Lower lobe of right lung (tissue), 2 donors: ENCODE measurements at regions not wholly inside any gene's neighbourhood (a gene's known extent, or its start where the extent isn't known, plus 50 kb on each side); places are given as distances from the start of the nearest gene placed in this dataset.

Source experiments
- ATAC-seq, 2 donors: fragments of 200-7000 bp; cut with Tn5 transposase; one replicate each; pipeline ENCODE4 v1.9.1; 2020 to 2022; ENCODE audit warnings: mild to moderate bottlenecking in 2 of 2, moderate library complexity in 2 of 2
- DNase-seq: peaks from one replicate; pipeline ENCODE4 v3.0.0-alpha.2; 2020
- H3K27ac ChIP-seq: fragments of 200-600 bp; one replicate; pipeline ENCODE4 v1.8.0; 2022
- H3K27me3 ChIP-seq: fragments of 200-600 bp; one replicate; pipeline ENCODE4 v1.8.0; 2022; ENCODE audit warnings: low read depth
- H3K36me3 ChIP-seq: fragments of 200-600 bp; one replicate; pipeline ENCODE4 v1.8.0; 2022; ENCODE audit warnings: mild to moderate bottlenecking
- H3K4me1 ChIP-seq: fragments of 200-600 bp; one replicate; pipeline ENCODE4 v1.8.0; 2022
- H3K4me3 ChIP-seq: fragments of 200-600 bp; one replicate; pipeline ENCODE4 v1.8.0; 2022; ENCODE audit warnings: mild to moderate bottlenecking
- H3K9me3 ChIP-seq: fragments of 200-600 bp; one replicate; pipeline ENCODE4 v1.8.0; 2022
- intact Hi-C: fragments of 100-400 bp; cut with DNase I; formaldehyde crosslinking; loops from one replicate; pipeline ENCODE4 v1.11.0; 2022
- TF ChIP-seq, protein P1 (sequence below): fragments of 200-600 bp; IDR thresholded peaks from one replicate; pipeline ENCODE4 v1.8.0; 2022; ENCODE audit warnings: antibody characterized with exemption, mild to moderate bottlenecking
- donor health status: DM: no; HTN: yes; CAD: no; lungs with severe emphysema.

DNA sequence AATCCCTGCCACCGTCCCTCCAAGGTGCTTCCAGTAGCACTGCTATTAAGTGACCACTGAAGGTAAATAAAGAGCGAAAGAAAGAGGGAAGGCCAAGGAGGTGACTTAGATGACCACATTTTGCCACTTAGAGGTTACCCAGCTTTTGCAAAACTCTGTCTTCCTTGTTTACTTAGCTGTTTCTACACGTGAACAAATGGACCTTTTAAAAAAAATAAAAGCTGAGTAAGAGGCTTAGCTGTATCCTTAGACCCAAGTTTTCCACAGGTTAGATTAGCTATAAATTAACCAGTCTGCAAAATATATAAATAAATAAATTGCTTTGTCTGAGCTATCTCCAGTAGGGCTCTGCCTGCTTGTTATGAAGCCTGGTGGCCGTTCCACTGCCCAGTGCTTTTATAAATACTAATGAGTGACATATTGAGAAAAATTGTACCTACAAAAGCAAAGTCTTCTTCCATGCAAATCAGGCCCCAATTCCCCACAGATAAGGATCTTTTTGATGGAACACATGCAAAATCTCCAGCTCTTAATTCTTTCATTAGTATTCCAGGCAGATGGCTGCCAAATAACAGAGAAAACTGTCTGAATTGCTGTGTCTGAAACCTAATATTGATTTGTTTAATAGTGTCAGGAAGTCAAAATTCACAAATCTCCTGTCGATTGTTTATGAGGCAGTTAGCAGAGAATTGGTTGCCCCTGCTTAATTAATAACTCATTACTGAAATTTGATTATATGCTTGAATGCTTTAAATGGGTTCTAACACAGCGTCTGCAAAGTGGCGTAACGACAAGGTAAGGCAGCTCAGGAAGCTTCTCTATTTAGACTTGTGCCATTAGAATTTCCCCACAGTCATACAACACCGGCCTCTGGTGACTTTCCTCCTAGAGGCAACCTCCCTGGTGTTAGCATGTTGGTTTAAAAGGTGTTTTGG lies 176.7 kb downstream of the EMX2 start:
- Histone ChIP-seq H3K9me3 (no peaks in the 10 kb centered on the region), H3K27me3 (peaks cover 4% of the 10 kb centered on the region), H3K27ac (no peak overlapping the region), H3K4me1 (no peaks in the 10 kb centered on the region), H3K36me3 (no peaks in the 10 kb centered on the region), H3K4me3 (no peak overlapping the region)
- TF ChIP-seq, protein P1, sequence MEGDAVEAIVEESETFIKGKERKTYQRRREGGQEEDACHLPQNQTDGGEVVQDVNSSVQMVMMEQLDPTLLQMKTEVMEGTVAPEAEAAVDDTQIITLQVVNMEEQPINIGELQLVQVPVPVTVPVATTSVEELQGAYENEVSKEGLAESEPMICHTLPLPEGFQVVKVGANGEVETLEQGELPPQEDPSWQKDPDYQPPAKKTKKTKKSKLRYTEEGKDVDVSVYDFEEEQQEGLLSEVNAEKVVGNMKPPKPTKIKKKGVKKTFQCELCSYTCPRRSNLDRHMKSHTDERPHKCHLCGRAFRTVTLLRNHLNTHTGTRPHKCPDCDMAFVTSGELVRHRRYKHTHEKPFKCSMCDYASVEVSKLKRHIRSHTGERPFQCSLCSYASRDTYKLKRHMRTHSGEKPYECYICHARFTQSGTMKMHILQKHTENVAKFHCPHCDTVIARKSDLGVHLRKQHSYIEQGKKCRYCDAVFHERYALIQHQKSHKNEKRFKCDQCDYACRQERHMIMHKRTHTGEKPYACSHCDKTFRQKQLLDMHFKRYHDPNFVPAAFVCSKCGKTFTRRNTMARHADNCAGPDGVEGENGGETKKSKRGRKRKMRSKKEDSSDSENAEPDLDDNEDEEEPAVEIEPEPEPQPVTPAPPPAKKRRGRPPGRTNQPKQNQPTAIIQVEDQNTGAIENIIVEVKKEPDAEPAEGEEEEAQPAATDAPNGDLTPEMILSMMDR, result no peak
- no peak for ATAC-seq
- DNase-seq, result no peak
- intact Hi-C loops, result no loop called here

DNA sequence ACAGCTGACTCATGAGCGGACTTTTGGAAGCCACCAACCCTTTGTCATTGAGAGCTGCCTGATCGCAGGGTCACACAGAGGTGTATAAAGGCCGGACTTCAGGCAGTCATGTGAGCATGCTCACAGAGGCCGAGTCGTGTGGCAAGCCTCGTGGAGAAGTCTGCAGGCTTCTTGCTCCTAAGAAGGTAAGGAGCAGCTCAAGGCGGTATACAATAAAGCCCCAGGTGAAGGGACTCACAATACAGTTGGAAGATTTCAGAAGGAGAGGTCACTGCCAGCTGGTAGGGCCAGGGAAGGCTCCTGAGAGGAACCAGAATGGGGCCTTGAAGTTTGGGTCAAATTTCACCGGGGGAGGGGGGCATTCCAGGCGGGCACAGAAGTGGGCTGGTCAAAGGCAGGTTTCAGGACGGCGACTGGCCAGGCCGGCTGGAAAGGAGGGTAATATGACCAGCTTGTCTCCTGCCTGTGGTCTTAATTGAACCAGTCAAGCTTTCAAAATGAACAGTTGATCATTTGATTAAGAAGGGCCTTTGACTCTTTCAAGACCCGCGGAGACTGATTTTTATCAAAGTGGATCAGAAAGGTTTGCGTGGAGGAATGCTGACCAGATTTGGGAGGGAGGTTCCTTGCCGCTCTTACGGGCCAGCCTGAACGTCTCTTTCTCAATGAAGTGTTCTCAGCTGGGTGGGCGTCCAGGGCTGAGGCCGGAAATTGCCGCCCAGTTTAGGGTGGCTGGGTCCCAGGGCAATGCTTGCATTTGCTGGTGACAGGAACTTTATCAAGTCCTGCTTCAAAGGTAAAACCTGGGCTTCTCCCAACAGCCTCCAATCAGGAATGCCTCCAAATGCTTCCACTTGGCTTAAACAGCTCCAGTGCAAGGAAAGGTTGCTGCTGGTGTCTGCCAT lies 178.6 kb downstream of the EMX2 start:
- no peak for ATAC-seq
- H3K9me3 ChIP-seq, result no peaks in the 10 kb centered on the region
- peaks cover 4% of the 10 kb centered on the region for H3K27me3 ChIP-seq
- intact Hi-C loops, result no loop called here
- DNase-seq, result no peak
- no peaks in the 10 kb centered on the region for H3K4me1 ChIP-seq
- H3K4me3 ChIP-seq, result no peak overlapping the region
- no peaks in the 10 kb centered on the region for H3K36me3 ChIP-seq
- H3K27ac ChIP-seq, result no peak overlapping the region
- TF ChIP-seq, protein P1, result no peak

DNA sequence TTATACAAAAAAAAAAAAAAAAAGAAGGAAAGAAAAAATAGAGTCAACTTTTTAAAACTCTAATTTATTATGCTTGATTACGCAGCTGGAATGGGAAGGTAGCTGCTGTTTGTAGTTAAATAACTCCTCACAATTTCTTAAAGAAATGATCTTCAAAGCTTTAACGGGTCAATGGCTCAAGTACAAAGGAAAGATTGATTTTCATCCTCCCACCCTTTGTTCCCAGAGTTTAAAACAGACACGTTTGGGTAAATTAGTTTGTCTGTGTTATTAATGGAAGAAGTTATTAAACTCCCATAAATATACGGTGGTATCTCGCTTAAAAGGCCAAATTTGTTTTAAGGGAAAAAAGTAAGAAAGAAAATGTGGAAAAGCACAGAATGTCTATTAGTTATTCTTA lies 179.3 kb downstream of the EMX2 start:
- TF ChIP-seq, protein P1, result no peak
- intact Hi-C loops, result no loop called here
- ATAC-seq (no peak), DNase-seq (no peak)
- no peaks in the 10 kb centered on the region for H3K4me1 ChIP-seq
- no peaks in the 10 kb centered on the region for H3K9me3 ChIP-seq
- H3K36me3 ChIP-seq, result no peaks in the 10 kb centered on the region
- no peak overlapping the region for H3K27ac ChIP-seq
- H3K4me3 ChIP-seq, result no peak overlapping the region
- H3K27me3 ChIP-seq, result peaks cover 4% of the 10 kb centered on the region

DNA sequence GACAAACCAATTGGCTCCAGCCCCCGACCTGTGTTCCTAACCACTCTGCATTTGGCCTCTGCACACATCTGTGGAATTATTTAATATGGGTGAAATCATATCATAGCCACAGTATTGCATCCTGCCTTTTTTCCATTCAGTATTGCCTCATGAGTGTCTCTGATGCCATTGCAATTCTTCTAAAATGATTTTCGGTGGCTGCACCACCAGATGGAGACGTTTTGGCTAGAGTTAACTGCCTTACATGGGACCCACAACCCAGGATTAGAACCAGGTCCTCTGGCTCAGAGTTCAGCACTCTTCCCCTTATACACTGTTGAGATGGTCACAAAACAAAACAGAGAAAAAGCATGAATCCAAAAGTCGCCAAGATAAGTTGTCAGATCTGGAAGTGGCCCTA lies 180.8 kb downstream of the EMX2 start:
- DNase-seq (no peak), ATAC-seq (no peak)
- H3K4me1 ChIP-seq, result no peaks in the 10 kb centered on the region
- peaks cover 4% of the 10 kb centered on the region for H3K27me3 ChIP-seq
- intact Hi-C loops, result no loop called here
- TF ChIP-seq, protein P1, result no peak
- H3K9me3 ChIP-seq, result no peaks in the 10 kb centered on the region
- H3K4me3 ChIP-seq, result no peak overlapping the region
- H3K36me3 ChIP-seq, result no peaks in the 10 kb centered on the region
- no peak overlapping the region for H3K27ac ChIP-seq

DNA sequence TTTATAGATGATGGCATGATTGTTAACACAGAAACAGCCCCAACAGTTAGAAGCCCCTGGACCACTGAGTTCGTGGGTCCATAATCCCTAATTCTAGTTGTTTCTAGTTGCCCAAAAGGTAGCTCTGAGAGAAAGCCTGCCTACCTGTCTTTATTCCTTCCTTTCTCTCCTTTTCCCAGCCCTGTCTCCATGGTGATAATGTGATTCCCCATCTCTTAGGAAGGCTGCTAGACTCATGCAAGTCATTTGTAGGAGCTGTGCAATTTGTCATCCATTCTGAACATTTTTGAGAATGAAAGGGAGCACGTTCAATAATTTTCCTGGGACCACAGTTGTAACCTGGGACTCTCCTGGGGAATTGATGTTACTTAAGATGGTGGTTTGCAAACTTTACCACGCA lies 183.4 kb downstream of the EMX2 start:
- TF ChIP-seq, protein P1, result no peak
- H3K27ac ChIP-seq, result no peak overlapping the region
- no peaks in the 10 kb centered on the region for H3K4me1 ChIP-seq
- no peaks in the 10 kb centered on the region for H3K36me3 ChIP-seq
- DNase-seq, result no peak
- peaks cover 8% of the 10 kb centered on the region for H3K27me3 ChIP-seq
- intact Hi-C loops, result no loop called here
- no peak overlapping the region for H3K4me3 ChIP-seq
- H3K9me3 ChIP-seq, result no peaks in the 10 kb centered on the region
- no peak for ATAC-seq
